Loucy (cell line): ENCODE measurements at regions not wholly inside any gene's neighbourhood (a gene's known extent, or its start where the extent isn't known, plus 50 kb on each side); places are given as distances from the start of the nearest gene placed in this dataset.

Source experiments
- EZH2phosphoT487 ChIP-seq: fragments of 200-600 bp; IDR thresholded peaks from 2 replicates; pipeline ENCODE4 v1.6.1; 2018; ENCODE audit warnings: antibody characterized with exemption, mild to moderate bottlenecking, moderate library complexity, borderline replicate concordance
- TF ChIP-seq, protein P1 (sequence below): fragments of 200-600 bp; sonication (generic); conservative IDR thresholded peaks from 2 replicates; pipeline ENCODE4 v1.5.1; 2014; ENCODE audit warnings: mild to moderate bottlenecking, antibody characterized with exemption, low read length

DNA sequence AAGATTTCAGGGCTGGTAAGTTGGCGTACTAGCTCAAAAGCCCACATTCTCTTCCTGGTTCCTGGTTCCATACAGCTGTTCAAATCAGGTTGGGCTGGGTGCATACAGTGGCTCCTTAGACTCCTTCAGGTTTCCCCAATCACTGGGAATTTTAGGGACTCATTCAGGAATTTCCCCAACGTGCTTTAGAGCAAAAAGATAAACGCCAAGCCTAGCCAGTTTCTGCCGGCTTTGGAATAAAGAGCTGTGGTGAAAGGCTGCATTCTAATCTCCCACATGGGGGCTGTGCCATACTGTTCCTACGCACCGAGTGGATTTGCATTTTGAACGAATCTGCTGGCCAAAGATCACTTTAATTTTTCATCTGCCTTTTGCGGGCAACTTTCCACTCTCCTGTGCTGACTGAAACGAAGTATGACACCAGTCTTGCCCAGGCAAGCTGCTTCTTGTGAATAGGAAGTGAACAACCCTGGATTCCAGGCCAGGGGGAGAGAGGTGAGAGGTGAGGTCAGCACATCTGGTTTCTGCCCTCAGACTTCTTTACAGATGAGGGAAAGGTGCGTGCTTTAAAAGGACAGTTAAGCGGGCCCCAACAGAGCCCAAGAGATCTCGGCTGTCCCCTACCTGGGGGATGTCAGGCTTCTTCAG lies 184.2 kb upstream of the PDZRN3 start:
- TF ChIP-seq, protein P1, sequence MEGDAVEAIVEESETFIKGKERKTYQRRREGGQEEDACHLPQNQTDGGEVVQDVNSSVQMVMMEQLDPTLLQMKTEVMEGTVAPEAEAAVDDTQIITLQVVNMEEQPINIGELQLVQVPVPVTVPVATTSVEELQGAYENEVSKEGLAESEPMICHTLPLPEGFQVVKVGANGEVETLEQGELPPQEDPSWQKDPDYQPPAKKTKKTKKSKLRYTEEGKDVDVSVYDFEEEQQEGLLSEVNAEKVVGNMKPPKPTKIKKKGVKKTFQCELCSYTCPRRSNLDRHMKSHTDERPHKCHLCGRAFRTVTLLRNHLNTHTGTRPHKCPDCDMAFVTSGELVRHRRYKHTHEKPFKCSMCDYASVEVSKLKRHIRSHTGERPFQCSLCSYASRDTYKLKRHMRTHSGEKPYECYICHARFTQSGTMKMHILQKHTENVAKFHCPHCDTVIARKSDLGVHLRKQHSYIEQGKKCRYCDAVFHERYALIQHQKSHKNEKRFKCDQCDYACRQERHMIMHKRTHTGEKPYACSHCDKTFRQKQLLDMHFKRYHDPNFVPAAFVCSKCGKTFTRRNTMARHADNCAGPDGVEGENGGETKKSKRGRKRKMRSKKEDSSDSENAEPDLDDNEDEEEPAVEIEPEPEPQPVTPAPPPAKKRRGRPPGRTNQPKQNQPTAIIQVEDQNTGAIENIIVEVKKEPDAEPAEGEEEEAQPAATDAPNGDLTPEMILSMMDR, result no peak
- no peak for TF ChIP-seq EZH2phosphoT487
